Caco-2 (cell line): ENCODE measurements at regions not wholly inside any gene's neighbourhood (a gene's known extent, or its start where the extent isn't known, plus 50 kb on each side); places are given as distances from the start of the nearest gene placed in this dataset.

Source experiments
- BruUV-seq: library from RNA; stranded (reverse); fragments of 400-500 nt; replicated peaks from 2 replicates; lab custom pipeline; 2021; lab: Mats Ljungman, UMichigan
- CTCF ChIA-PET: fragments of 300-600 bp; sonication (Branson Sonifier 250); formaldehyde crosslinking; loops from one replicate; lab custom pipeline; 2022; ENCODE audit warnings: antibody characterized with exemption; lab: Charles Lee
- POLR2A ChIA-PET: fragments of 300-600 bp; sonication (Branson Sonifier 250); formaldehyde crosslinking; loops from one replicate; lab custom pipeline; 2022; ENCODE audit warnings: antibody characterized with exemption; lab: Charles Lee
- DNase-seq, 2 experiments: peaks; one replicate each; pipeline versions ENCODE4 v3.0.0 to v3.0.0-alpha.2; 2020 to 2022
- H3K27me3 ChIP-seq: replicated peaks from 2 replicates; pipeline ENCODE4 v1.6.0; 2011; ENCODE audit warnings: low read length; ENCODE audit not compliant: control insufficient read depth, insufficient read depth
- H3K36me3 ChIP-seq: 2 replicates; pipeline ENCODE4 v1.5.1; 2011; ENCODE audit warnings: low read length; ENCODE audit not compliant: control insufficient read depth, insufficient read depth
- H3K4me1 ChIP-seq: fragments of 250-450 bp; sonication (Bioruptor Pico); 2 replicates; pipeline ENCODE4 v1.5.1; 2020; ENCODE audit warnings: mild to moderate bottlenecking
- H3K4me3 ChIP-seq: 2 replicates; pipeline ENCODE4 v1.5.1; 2011; ENCODE audit warnings: low read depth, mild to moderate bottlenecking, control low read depth, low read length
- H3K9me3 ChIP-seq: fragments of 250-450 bp; sonication (Bioruptor Pico); 2 replicates; pipeline ENCODE4 v1.5.1; 2020; ENCODE audit warnings: mild to moderate bottlenecking, moderate library complexity
- H3K27ac Mint-ChIP-seq: one replicate; pipeline ENCODE4 v1.8.0; 2022; ENCODE audit warnings: mixed read lengths; ENCODE audit not compliant: unreplicated experiment
- H3K27me3 Mint-ChIP-seq: one replicate; pipeline ENCODE4 v1.8.0; 2022; ENCODE audit warnings: mixed read lengths; ENCODE audit not compliant: insufficient read depth, unreplicated experiment
- H3K36me3 Mint-ChIP-seq: one replicate; pipeline ENCODE4 v1.8.0; 2022; ENCODE audit warnings: mild to moderate bottlenecking, mixed read lengths; ENCODE audit not compliant: insufficient read depth, unreplicated experiment
- H3K4me1 Mint-ChIP-seq: one replicate; pipeline ENCODE4 v1.8.0; 2022; ENCODE audit warnings: low read depth, mixed read lengths; ENCODE audit not compliant: unreplicated experiment
- H3K4me3 Mint-ChIP-seq: one replicate; pipeline ENCODE4 v1.8.0; 2022; ENCODE audit warnings: mild to moderate bottlenecking, moderate library complexity, mixed read lengths; ENCODE audit not compliant: unreplicated experiment
- H3K9me3 Mint-ChIP-seq: one replicate; pipeline ENCODE4 v1.8.0; 2022; ENCODE audit warnings: mixed read lengths; ENCODE audit not compliant: unreplicated experiment
- CTCF ChIP-seq, 2 experiments: fragments of 200-600 bp in 1 of 2; IDR thresholded peaks; 1 replicate in 1 of 2; 2 replicates in 1 of 2; pipeline versions ENCODE4 v1.5.1 to v1.8.0; 2011 to 2022; ENCODE audit warnings: antibody characterized with exemption in 1 of 2, control low read depth in 1 of 2, inconsistent platforms in 1 of 2, low read depth in 1 of 2, low read length in 1 of 2, mild to moderate bottlenecking in 1 of 2, moderate library complexity in 1 of 2; ENCODE audit not compliant: insufficient read depth in 1 of 2, severe bottlenecking in 1 of 2, unreplicated experiment in 1 of 2
- intact Hi-C: fragments of 100-400 bp; cut with micrococcal nuclease; formaldehyde crosslinking; loops from one replicate; pipeline ENCODE4 v1.10.0; 2022; ENCODE audit not compliant: unreplicated experiment

- H3K36me3 Mint-ChIP-seq: no peaks in the 10 kb centered on the region
- no peaks in the 10 kb centered on the region for H3K9me3 Mint-ChIP-seq
- H3K27me3 Mint-ChIP-seq: no peaks in the 10 kb centered on the region
- Histone ChIP-seq H3K9me3 (no peaks in the 10 kb centered on the region), H3K4me1 (no peaks in the 10 kb centered on the region), H3K27me3 (no peaks in the 10 kb centered on the region), H3K4me3 (no peak overlapping the region), H3K36me3 (no peaks in the 10 kb centered on the region)
- no peak for DNase-seq
- no TSS peak for BruUV-seq
- no peak overlapping the region for H3K4me3 Mint-ChIP-seq
- TF ChIP-seq CTCF (IDR thresholded peaks at IDR 0.05; ENCODE audit: insufficient read depth in 1 of 2, low read depth in 1 of 2, low read length in 1 of 2, severe bottlenecking in 1 of 2, unreplicated experiment in 1 of 2): no peak
- intact Hi-C loops: no loop called here
- H3K4me1 Mint-ChIP-seq: peaks cover 6% of the 10 kb centered on the region
- CTCF ChIA-PET: no interaction called here
- POLR2A ChIA-PET: no interaction called here
- no peak overlapping the region for H3K27ac Mint-ChIP-seq
These were observed 197.4 kb upstream of the HDAC4 start for GRCh38 chr2:239598011-239598731.

- POLR2A ChIA-PET: no interaction called here
These were observed 196.4 kb upstream of the HDAC4 start for GRCh38 chr2:239597216-239597615.

GRCh38 chr2:239596792-239597191 is 196.0 kb upstream of the HDAC4 start:
- peaks cover 8% of the 10 kb centered on the region for H3K9me3 Mint-ChIP-seq
- H3K4me1 Mint-ChIP-seq: peaks cover 6% of the 10 kb centered on the region
- TF ChIP-seq CTCF (IDR thresholded peaks at IDR 0.05; ENCODE audit: insufficient read depth in 1 of 2, low read depth in 1 of 2, low read length in 1 of 2, severe bottlenecking in 1 of 2, unreplicated experiment in 1 of 2): no peak
- no peaks in the 10 kb centered on the region for H3K27me3 Mint-ChIP-seq
- Histone ChIP-seq H3K9me3 (no peaks in the 10 kb centered on the region), H3K27me3 (no peaks in the 10 kb centered on the region), H3K4me1 (no peaks in the 10 kb centered on the region), H3K4me3 (no peak overlapping the region), H3K36me3 (no peaks in the 10 kb centered on the region)
- H3K36me3 Mint-ChIP-seq: no peaks in the 10 kb centered on the region
- no peak overlapping the region for H3K4me3 Mint-ChIP-seq
- H3K27ac Mint-ChIP-seq: no peak overlapping the region
- BruUV-seq: no TSS peak
- ChIA-PET POLR2A (no interaction called here), CTCF (no interaction called here)
- intact Hi-C loops: no loop called here
- no peak for DNase-seq

More at GRCh38 chr2:239597216-239597615, 196.4 kb upstream of the HDAC4 start:
- Mint-ChIP-seq H3K27ac (no peak overlapping the region), H3K9me3 (peaks cover 4% of the 10 kb centered on the region), H3K27me3 (no peaks in the 10 kb centered on the region), H3K36me3 (no peaks in the 10 kb centered on the region), H3K4me3 (no peak overlapping the region), H3K4me1 (peaks cover 6% of the 10 kb centered on the region)
- intact Hi-C loops: no loop called here
- no peaks in the 10 kb centered on the region for H3K27me3 ChIP-seq
- no peak for DNase-seq
- no peaks in the 10 kb centered on the region for H3K4me1 ChIP-seq
- no TSS peak for BruUV-seq
- CTCF ChIA-PET: no interaction called here
- no peaks in the 10 kb centered on the region for H3K36me3 ChIP-seq
- no peak for TF ChIP-seq CTCF (IDR thresholded peaks at IDR 0.05; ENCODE audit: insufficient read depth in 1 of 2, low read depth in 1 of 2, low read length in 1 of 2, severe bottlenecking in 1 of 2, unreplicated experiment in 1 of 2)
- no peak overlapping the region for H3K4me3 ChIP-seq
- H3K9me3 ChIP-seq: no peaks in the 10 kb centered on the region
